ENCODE measurements at regions not wholly inside any gene's neighbourhood (a gene's known extent, or its start where the extent isn't known, plus 50 kb on each side); places are given as distances from the start of the nearest gene placed in this dataset.

GRCh38 chr7:46391231-46392201 is 470.4 kb upstream of the IGFBP3 start:
- no peak for DNase-seq

DNA sequence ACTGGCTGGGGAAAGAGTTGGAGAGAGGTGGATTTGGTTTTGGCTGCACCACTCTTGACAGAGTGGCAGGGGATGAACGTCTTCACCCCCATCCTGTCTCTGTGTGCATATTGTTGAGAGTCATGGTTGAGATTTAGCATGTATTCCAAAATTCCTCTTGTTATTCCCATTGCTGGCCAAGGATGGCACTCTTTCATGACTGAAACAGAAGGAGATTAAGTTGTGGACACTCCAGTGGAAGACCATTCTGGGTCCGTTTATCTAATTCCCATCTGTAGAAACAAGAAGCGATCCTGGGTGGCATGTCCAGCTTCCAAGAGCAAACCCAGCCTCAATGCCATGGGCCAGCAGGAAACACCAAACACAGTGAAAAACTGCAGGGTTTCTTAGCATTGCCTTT is 469.0 kb upstream of the IGFBP3 start:
- DNase-seq, result no peak

GRCh38 chr7:46389146-46389545 is 468.1 kb upstream of the IGFBP3 start:
- no peak for DNase-seq

GRCh38 chr7:46387646-46388045 is 466.6 kb upstream of the IGFBP3 start:
- DNase-seq, result no peak

- no peak for DNase-seq
These were observed 465.6 kb upstream of the IGFBP3 start for GRCh38 chr7:46386428-46387399.

DNA sequence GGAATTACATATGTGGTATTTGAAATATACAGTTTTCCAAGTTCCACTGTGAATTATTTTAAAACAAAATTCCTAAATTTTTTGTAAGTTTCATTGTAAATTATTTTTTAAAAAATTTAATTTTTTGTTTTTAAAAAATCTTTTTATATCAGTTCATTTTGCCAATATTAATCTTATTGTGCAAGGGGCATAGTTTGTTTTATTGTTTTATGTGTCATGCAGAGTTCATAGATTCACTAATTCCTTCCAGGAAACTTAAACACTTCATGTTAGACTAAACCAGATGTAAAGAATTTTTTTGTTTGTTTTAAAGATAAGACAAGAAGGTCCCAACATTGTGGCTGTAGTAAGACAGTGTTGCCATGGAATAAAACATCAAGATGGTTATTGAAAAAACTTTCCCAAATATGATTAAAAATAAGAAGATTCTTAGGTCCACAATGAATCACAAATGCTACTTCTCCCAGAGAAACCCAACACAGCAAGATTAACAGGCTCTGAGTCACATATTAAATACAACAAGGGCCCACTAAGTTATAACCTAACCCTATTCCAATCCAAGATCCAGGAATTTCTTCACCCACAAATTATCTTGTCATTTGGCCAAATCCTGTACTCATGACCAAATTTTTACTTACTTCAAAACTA is 464.7 kb upstream of the IGFBP3 start:
- DNase-seq, result peak; percentile 8

- no peak for DNase-seq
These were observed 462.5 kb upstream of the IGFBP3 start for GRCh38 chr7:46383605-46384004.

DNA sequence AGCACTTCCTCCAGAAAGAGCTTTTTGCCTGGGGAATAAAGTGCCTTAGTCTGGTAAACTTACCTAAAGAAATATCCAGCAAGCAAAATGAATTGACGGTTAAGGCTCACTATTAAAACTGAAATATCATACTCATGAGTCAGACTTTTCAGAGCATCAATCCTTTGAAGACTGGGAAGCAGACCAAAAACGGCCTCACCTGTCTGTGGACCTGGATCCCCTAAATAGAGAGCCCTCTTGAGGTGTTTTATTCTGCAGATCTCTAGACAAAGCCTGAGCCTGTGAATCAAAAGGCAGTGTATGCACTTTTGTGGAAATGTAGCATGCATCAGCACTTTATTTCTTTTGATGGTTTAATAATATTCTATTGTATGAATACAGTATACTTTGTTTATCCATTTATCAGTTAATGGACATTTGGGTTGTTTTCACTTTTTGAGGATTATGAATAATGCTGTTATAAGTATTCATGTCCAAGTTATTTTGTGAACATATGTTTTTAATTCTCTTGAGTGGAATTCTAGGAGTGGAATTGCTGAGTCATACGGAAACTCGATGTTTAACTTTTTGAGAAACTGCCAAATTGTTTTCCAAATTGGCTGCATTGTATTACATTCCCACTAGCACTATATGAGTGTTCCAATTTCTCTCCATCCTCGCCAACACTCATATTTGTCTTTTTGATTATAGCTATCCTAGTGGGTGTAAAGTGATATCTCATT is 449.0 kb upstream of the IGFBP3 start:
- DNase-seq, result peak; percentile 53

DNA sequence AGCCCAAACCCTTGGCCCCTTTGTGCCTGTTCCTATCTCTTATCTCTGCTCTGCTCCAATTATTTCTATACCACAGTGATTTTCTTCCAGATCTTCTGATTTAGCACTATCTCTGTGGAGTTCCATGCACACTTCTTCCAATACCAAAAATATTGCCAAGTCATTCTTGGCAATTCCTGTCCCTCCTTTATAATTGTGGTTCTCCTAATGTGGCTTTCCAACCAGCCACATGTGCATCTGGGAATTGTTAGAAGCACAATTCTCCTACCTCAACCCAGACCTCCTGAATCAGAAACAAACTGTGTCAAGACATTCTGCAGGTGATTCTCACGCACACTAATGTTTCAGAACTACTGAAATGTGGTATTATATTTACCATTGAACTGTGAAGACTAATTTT is 447.8 kb upstream of the IGFBP3 start:
- no peak for DNase-seq

DNA sequence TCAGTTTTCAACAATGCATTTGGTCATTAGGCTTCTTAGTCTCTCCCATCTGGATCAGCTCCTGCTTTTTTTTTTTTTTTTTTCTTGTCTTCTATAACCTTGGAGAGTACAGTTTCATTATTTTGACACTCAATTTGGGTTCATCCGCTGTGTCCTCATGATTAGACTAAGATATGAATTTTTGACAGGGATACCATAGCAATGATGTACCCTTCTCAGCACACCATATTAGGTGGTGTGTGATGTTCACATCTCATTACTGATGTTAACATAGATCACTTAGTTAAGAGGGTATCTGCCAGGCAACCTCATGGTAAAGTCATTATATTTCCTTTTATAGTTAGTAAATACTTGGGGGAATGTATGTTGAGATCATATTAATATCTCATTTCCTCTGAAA is 445.5 kb upstream of the IGFBP3 start:
- DNase-seq, result no peak

GRCh38 chr7:46363688-46364087 is 442.6 kb upstream of the IGFBP3 start:
- peak; percentile 13 for DNase-seq

DNA sequence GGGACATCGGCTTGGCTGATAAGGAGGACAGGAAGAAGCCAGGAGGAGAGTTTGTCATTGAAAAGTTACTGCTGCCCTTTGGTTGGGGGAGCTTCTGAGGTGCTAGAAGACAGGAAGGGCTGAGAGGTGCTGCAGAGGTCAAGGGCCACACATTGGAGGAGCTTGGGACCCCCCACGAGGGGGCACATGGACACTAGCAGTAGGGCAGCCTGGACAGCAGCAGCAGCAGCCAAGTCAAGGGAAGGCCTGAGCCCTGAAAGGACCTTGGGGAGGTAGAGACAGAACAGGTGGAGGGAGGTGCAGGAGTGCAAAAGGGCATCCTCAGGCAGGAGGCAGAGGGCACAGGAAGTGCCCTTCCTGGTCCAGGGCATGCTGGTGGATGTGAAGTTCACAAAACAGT is 439.7 kb upstream of the IGFBP3 start:
- no peak for DNase-seq

- no peak for DNase-seq
These were observed 439.2 kb upstream of the IGFBP3 start for GRCh38 chr7:46360296-46360695.

GRCh38 chr7:46357851-46358250 is 436.8 kb upstream of the IGFBP3 start:
- DNase-seq, result no peak

DNA sequence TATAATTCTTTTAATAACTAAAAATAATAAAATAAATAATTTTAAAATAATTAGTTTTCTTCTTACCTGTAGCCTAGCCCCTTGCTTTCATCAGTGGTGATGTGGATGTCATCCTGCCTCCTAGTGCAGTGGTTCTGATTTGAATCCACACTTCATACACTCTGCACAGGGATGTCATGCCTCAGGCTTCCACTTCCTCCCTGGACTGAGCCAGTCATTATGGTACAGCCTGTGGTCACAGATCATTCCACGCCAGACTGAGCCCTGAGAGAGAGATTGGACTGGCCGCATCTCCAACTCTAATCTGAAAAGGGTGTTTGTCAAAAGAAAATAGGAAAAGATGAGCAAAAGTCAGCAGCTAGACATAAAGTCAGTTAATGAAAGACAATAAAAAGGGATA is 436.2 kb upstream of the IGFBP3 start:
- no peak for DNase-seq

DNA sequence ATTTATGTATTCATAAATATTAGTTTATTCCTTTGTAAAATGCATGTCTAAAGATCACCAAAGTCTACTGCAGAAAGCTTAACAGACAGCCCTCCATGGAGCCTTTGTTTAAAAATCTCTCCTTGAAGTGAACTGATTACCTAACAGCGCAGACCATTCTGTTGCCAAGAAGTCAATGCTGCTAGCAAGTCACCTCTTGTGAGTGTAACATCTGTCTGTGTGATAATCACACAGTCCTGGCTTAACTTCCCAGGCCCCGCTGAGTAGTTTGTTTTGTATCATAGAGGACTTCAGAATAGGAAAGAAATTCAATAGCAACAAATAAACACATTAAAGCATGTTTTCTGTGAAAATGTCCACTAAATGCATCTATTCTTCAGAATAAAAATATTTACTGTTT is 435.3 kb upstream of the IGFBP3 start:
- DNase-seq, result no peak

- no peak for DNase-seq
These were observed 434.3 kb upstream of the IGFBP3 start for GRCh38 chr7:46355331-46355730.

DNA sequence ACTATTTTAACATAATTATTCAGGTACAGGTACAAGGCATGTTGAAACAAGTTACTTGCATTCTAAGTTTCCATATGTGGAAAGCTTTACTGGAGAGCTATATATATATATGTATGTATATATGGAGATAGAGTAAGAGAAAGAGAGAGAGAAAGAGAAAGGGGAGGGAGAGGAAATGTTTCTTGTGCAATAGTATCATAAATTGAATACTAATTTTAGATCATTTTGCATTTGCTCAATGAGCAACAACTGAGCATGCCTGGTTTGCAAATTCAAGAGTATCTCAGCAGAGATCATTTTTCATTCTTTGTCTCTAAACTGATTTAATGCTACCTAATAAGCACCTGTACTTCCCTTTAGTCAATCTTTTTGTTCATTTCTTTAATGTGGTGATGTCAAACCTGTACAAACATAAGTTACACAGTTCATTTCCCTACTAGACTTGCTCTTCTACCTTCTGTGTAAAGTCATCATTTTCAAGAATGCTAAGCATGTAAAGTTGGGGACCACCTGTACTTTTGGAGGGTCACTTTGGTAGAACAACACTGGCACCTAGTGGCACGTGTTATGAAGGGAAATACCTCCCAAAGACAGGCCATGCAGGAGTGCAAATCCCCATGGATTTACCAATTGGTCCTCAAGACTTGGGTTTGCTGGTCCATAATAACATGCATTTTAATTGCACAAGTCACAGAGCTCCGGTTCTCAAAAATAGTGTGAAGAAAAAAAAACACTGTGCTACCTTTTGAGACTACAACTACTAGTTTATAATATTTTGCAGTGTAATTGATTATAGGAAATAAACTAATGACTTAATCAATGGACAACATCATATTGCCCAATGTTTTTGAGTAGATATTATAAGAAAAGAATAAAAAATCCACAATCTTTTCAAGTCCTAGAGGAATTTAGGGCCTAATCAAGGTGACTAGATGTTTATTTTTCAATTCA is 431.2 kb upstream of the IGFBP3 start:
- peak; percentile 82 for DNase-seq

- no peak for DNase-seq
These were observed 428.4 kb upstream of the IGFBP3 start for GRCh38 chr7:46349490-46349889.

GRCh38 chr7:46344533-46344932 is 423.5 kb upstream of the IGFBP3 start:
- no peak for DNase-seq

- DNase-seq, result no peak
These were observed 422.7 kb upstream of the IGFBP3 start for GRCh38 chr7:46343802-46344201.
